Left ventricle myocardium inferior (tissue), 1 donor: ENCODE measurements at regions not wholly inside any gene's neighbourhood (a gene's known extent, or its start where the extent isn't known, plus 50 kb on each side); places are given as distances from the start of the nearest gene placed in this dataset.

Experiments used
- DNase-seq: peaks from one replicate; pipeline ENCODE4 v3.0.0-alpha.2; 2020
- H3K27ac ChIP-seq: fragments of 200-600 bp; replicated peaks from 2 replicates; pipeline ENCODE4 v1.8.0; 2021
- H3K27me3 ChIP-seq: fragments of 200-600 bp; 2 replicates; pipeline ENCODE4 v1.8.0; 2021; ENCODE audit warnings: low read depth
- H3K36me3 ChIP-seq: fragments of 200-600 bp; 2 replicates; pipeline ENCODE4 v1.8.0; 2021
- H3K4me1 ChIP-seq: fragments of 200-600 bp; 2 replicates; pipeline ENCODE4 v1.8.0; 2021
- H3K4me3 ChIP-seq: fragments of 200-600 bp; 2 replicates; pipeline ENCODE4 v1.8.0; 2021; ENCODE audit warnings: mild to moderate bottlenecking, moderate library complexity
- H3K9me3 ChIP-seq: fragments of 200-600 bp; replicated peaks from 2 replicates; pipeline ENCODE4 v1.8.0; 2021
- intact Hi-C: fragments of 100-400 bp; cut with micrococcal nuclease; formaldehyde crosslinking; loops from one replicate; pipeline ENCODE4 v1.11.0; 2022
- TF ChIP-seq, protein P1 (sequence below): fragments of 200-600 bp; IDR thresholded peaks from 2 replicates; pipeline ENCODE4 v1.8.0; 2021; ENCODE audit warnings: antibody characterized with exemption, mild to moderate bottlenecking, borderline replicate concordance
- donor health status: DM: no; HTN: yes; CAD: no; lungs with severe emphysema.

DNA sequence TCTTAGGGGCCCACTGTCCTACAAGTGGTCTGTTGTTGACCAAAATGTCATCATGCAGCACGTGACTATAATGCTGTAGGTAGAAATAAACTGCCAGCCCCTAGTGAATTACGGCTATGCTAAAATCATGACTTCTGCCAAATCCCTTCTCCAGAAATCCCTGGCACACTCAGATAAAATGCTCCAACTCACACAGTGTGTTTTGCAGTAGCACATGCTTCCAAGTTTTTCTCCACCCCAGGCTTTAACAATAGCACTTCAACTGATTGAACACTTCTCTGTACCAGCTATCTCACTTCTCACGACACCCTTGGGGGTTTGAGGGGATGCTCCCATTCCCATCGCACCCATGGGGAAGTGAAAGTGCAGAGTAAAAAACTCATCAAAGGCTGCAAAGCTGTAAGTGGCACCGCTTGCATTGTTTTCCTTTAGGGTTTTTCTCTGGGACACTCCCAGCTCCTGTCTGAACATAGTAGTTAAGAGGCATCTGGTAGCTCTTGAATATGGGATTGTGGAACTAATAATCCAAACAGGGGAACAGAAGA, 151.0 kb upstream of the SLC24A2 start:
- H3K4me3 ChIP-seq, result no peak overlapping the region
- no peaks in the 10 kb centered on the region for H3K36me3 ChIP-seq
- intact Hi-C loops, result no loop called here
- DNase-seq, result no peak
- TF ChIP-seq, protein P1, sequence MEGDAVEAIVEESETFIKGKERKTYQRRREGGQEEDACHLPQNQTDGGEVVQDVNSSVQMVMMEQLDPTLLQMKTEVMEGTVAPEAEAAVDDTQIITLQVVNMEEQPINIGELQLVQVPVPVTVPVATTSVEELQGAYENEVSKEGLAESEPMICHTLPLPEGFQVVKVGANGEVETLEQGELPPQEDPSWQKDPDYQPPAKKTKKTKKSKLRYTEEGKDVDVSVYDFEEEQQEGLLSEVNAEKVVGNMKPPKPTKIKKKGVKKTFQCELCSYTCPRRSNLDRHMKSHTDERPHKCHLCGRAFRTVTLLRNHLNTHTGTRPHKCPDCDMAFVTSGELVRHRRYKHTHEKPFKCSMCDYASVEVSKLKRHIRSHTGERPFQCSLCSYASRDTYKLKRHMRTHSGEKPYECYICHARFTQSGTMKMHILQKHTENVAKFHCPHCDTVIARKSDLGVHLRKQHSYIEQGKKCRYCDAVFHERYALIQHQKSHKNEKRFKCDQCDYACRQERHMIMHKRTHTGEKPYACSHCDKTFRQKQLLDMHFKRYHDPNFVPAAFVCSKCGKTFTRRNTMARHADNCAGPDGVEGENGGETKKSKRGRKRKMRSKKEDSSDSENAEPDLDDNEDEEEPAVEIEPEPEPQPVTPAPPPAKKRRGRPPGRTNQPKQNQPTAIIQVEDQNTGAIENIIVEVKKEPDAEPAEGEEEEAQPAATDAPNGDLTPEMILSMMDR, result no peak
- peaks cover under 1% of the 10 kb centered on the region for H3K27me3 ChIP-seq
- no peak overlapping the region for H3K27ac ChIP-seq
- H3K4me1 ChIP-seq, result peaks cover 4% of the 10 kb centered on the region
- H3K9me3 ChIP-seq, result no peaks in the 10 kb centered on the region

DNA sequence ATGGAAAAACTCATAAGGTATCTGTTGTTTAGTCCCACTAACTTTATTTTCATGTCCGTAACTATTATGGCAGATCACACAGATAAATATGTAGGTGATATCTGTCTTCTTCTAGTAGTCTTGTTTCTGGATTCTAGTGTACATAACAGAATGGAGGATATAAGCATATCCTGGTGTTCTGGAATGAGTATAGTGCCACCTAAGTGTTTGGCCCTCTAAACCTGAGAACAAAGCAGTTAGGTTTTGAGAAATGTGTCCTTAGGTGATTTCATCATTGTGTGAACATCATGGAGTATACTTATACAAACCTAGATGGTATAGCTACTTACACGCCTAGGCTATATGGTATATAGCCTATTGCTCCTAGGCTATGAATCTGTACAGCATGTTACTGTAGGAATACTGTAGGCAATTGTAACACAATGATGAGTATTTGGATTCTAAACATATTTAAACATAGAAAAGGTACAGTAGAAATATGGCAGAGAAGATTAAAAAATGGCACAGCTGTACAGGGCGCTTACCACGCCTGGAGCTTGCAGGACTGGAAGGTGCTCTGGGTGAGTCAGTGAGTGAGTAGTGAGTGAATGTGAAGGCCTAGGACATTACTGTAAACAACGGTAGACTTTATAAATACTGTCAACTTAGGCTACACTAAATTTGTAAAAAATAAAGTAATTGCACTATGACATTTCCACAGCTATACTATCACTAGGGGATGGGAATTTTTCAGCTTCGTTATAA, 150.3 kb upstream of the SLC24A2 start:
- intact Hi-C loops, result no loop called here
- TF ChIP-seq, protein P1, result no peak
- no peak for DNase-seq

DNA sequence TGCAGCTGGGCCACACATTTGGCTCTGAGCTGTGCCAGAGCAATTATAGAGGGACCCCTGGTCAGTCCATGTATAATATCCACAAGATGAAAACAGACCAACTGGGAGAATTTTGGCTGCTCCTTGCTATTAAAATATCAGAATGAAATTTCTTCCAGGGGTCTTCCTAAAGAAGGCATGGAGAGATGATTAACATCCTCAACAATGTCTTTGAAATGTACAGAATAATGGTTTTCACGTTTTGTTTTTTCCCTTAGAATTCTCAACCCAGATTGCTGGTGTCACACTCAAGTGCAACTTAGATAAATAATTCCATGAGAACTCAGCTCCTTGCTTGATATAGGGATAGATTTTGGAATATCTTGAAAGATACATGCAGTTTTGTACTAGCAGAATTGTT, 148.3 kb upstream of the SLC24A2 start:
- TF ChIP-seq, protein P1, result no peak
- H3K27ac ChIP-seq, result no peak overlapping the region
- H3K4me3 ChIP-seq, result no peak overlapping the region
- no peak for DNase-seq
- no peaks in the 10 kb centered on the region for H3K27me3 ChIP-seq
- H3K4me1 ChIP-seq, result peaks cover 12% of the 10 kb centered on the region
- H3K36me3 ChIP-seq, result no peaks in the 10 kb centered on the region
- no peaks in the 10 kb centered on the region for H3K9me3 ChIP-seq
- intact Hi-C loops, result no loop called here

More for the DNA sequence above, 150.3 kb upstream of the SLC24A2 start:
- Histone ChIP-seq H3K9me3 (no peaks in the 10 kb centered on the region), H3K36me3 (no peaks in the 10 kb centered on the region), H3K4me3 (no peak overlapping the region), H3K4me1 (peaks cover 11% of the 10 kb centered on the region), H3K27me3 (no peaks in the 10 kb centered on the region), H3K27ac (no peak overlapping the region)

DNA sequence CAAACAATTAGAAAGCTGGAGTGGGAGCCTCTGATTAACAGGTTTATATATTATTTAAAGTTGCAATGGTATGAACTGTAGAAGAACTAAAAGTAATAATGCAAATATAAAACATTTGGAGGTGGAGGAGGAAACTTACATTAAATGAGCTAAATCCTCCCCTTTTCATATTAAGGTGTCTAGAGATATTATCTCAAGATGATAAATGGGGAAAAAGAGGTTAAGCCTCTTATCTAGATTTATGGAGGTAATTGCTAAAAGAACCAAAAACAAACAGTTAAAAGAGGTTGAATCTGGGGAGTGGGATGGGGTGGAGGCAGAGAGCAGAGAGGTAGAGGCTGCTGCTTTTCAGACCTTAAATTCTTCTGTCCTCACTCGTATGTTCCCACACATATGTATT, 147.8 kb upstream of the SLC24A2 start:
- intact Hi-C loops, result no loop called here
- Histone ChIP-seq H3K27ac (no peak overlapping the region), H3K4me1 (peaks cover 12% of the 10 kb centered on the region), H3K9me3 (no peaks in the 10 kb centered on the region), H3K4me3 (no peak overlapping the region), H3K27me3 (no peaks in the 10 kb centered on the region), H3K36me3 (no peaks in the 10 kb centered on the region)
- DNase-seq, result no peak
- TF ChIP-seq, protein P1, result no peak

DNA sequence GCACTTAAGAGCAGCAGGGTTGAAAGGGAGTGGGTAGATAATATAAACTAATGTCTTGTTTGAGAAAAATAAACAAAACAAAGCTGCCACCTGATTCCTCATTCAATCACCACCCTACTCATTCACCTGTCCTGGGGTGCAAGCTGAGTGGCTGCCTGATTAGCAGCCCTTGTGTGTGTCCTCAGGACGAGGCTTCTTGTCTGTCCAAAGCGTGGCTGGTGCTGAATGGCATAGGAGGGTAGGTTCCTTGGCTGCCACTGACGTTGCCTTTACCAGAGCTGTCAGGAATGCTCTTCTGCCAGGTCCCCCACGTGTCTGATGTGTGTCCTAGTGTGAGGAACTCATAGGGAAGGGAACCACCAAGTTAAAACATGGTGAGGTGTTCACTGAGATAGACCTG, 146.6 kb upstream of the SLC24A2 start:
- Histone ChIP-seq H3K4me3 (no peak overlapping the region), H3K27me3 (no peaks in the 10 kb centered on the region), H3K27ac (no peak overlapping the region), H3K4me1 (peaks cover 12% of the 10 kb centered on the region), H3K36me3 (no peaks in the 10 kb centered on the region), H3K9me3 (no peaks in the 10 kb centered on the region)
- intact Hi-C loops, result no loop called here
- TF ChIP-seq, protein P1, result no peak
- DNase-seq, result no peak
